GM21360 (cell line): ENCODE measurements at regions not wholly inside any gene's neighbourhood (a gene's known extent, or its start where the extent isn't known, plus 50 kb on each side); places are given as distances from the start of the nearest gene placed in this dataset.

ENCODE experiments used
- ATAC-seq: cut with Tn5 transposase; IDR thresholded peaks from one replicate; pipeline ENCODE4 v1.9.1; 2021; ENCODE audit warnings: mild to moderate bottlenecking, moderate library complexity; ENCODE audit not compliant: unreplicated experiment

- no peak for ATAC-seq
These were observed 400.9 kb upstream of the MCTP2 start for GRCh38 chr15:93830221-93831080.

- ATAC-seq = no peak
These were observed 402.1 kb upstream of the MCTP2 start for GRCh38 chr15:93829115-93829870.

- ATAC-seq = no peak
These were observed 404.6 kb upstream of the MCTP2 start for GRCh38 chr15:93826790-93827189.

GRCh38 chr15:93826293-93826692, 405.1 kb upstream of the MCTP2 start:
- no peak for ATAC-seq

- ATAC-seq = no peak
These were observed 405.7 kb upstream of the MCTP2 start for GRCh38 chr15:93825682-93826081.

GRCh38 chr15:93823971-93824913, 407.1 kb upstream of the MCTP2 start:
- no peak for ATAC-seq

- no peak for ATAC-seq
These were observed 410.8 kb upstream of the MCTP2 start for GRCh38 chr15:93820566-93820965.

- ATAC-seq = no peak
These were observed 411.5 kb upstream of the MCTP2 start for GRCh38 chr15:93819826-93820225.

- no peak for ATAC-seq
These were observed 414.5 kb upstream of the MCTP2 start for GRCh38 chr15:93816815-93817214.

GRCh38 chr15:93811305-93811704, 420.1 kb upstream of the MCTP2 start:
- no peak for ATAC-seq

GRCh38 chr15:93809516-93809915, 421.8 kb upstream of the MCTP2 start:
- ATAC-seq = no peak

- no peak for ATAC-seq
These were observed 427.8 kb upstream of the MCTP2 start for GRCh38 chr15:93803421-93804152.

GRCh38 chr15:93801206-93801605, 430.2 kb upstream of the MCTP2 start:
- no peak for ATAC-seq

GRCh38 chr15:93800805-93801204, 430.6 kb upstream of the MCTP2 start:
- no peak for ATAC-seq

- ATAC-seq = no peak
These were observed 441.9 kb upstream of the MCTP2 start for GRCh38 chr15:93789441-93789840.

- ATAC-seq = no peak
These were observed 451.3 kb upstream of the MCTP2 start for GRCh38 chr15:93780073-93780472.

- no peak for ATAC-seq
These were observed 452.0 kb upstream of the MCTP2 start for GRCh38 chr15:93779341-93779740.

GRCh38 chr15:93771196-93772030, 459.9 kb upstream of the MCTP2 start:
- ATAC-seq = no peak

GRCh38 chr15:93770788-93771187, 460.6 kb upstream of the MCTP2 start:
- no peak for ATAC-seq
